ENCODE measurements at regions not wholly inside any gene's neighbourhood (a gene's known extent, or its start where the extent isn't known, plus 50 kb on each side); places are given as distances from the start of the nearest gene placed in this dataset.

- Histone ChIP-seq H2BK20ac (ENCODE audit: low read depth, low read length) (no peak overlapping the region), H3K4ac (ENCODE audit: low read depth, low read length) (no peak overlapping the region), H3K23ac (ENCODE audit: low read depth, low read length) (no peak overlapping the region), H3K36me3 (ENCODE audit: control insufficient read depth, insufficient read depth, low read length) (no peaks in the 10 kb centered on the region), H3K4me2 (ENCODE audit: low read depth, low read length) (peak overlapping the region; percentile 52), H3K14ac (replicated peaks; ENCODE audit: low read depth, low read length) (no peak overlapping the region), H3K18ac (ENCODE audit: low read depth, low read length) (no peak overlapping the region), H4K8ac (ENCODE audit: low read depth in 2 of 2, low read length in 2 of 2) (no peak overlapping the region), H4K5ac (ENCODE audit: low read depth, low read length) (no peak overlapping the region), H3K27me3 (ENCODE audit: control insufficient read depth, insufficient read depth, low read length) (no peaks in the 10 kb centered on the region), H2BK5ac (ENCODE audit: low read depth, low read length, poor library complexity, severe bottlenecking) (no peak overlapping the region), H3K9ac (ENCODE audit: low read depth, low read length) (no peak overlapping the region), H2AFZ (replicated peaks; ENCODE audit: low read length, poor library complexity) (no peak overlapping the region), H2AK5ac (ENCODE audit: low read depth, low read length) (no peak overlapping the region), H3K4me1 (ENCODE audit: control insufficient read depth, insufficient read depth, low read length) (peaks cover 7% of the 10 kb centered on the region), H3K9me3 (ENCODE audit: control insufficient read depth, insufficient read depth, low read length) (no peaks in the 10 kb centered on the region), H4K20me1 (ENCODE audit: insufficient read depth, low read length) (no peaks in the 10 kb centered on the region), H2BK15ac (ENCODE audit: low read depth, low read length) (no peak overlapping the region), H3K4me3 (ENCODE audit: insufficient read depth, low read depth, low read length) (no peak overlapping the region), H2BK120ac (ENCODE audit: low read depth, low read length) (no peak overlapping the region), H4K91ac (ENCODE audit: insufficient read depth, low read depth, low read length) (no peak overlapping the region), H3K56ac (ENCODE audit: extremely low read depth, insufficient read depth, low read length) (no peak overlapping the region), H3K27ac (ENCODE audit: insufficient read depth, low read length) (no peak overlapping the region), H3K79me1 (ENCODE audit: low read depth in 1 of 2, low read length in 2 of 2) (no peaks in the 10 kb centered on the region), H2AK9ac (replicated peaks; ENCODE audit: low read depth, low read length, poor library complexity) (no peak overlapping the region), H3K9me1 (ENCODE audit: insufficient read depth, low read length) (0 out of 2 replicates have a peak, but pooled peaks cover 6% of the 10 kb centered on the region)
- POLR2A ChIA-PET (ENCODE audit: unreplicated experiment) = no interaction called here
- CTCF ChIA-PET = interaction anchor here (0.6 kb wide), 1 partner anchor 68 kb away, joined by 3 read pairs; no protein-coding TSS in a partner anchor
- dilution Hi-C loops (cut with HindIII; ENCODE audit: low sequenced_read_pairs, unreplicated experiment) = no loop called here
- intact Hi-C loops (cut with micrococcal nuclease) = no loop called here
- TF ChIP-seq CHD1 (IDR thresholded peaks at IDR 0.05; ENCODE audit: low read depth, low read length) (no peak), RFX5 (IDR thresholded peaks at IDR 0.05; ENCODE audit: low read depth, low read length) (no peak), RAD21 (IDR thresholded peaks at IDR 0.05; ENCODE audit: low read length) (no peak), MXI1 (IDR thresholded peaks at IDR 0.05; ENCODE audit: borderline replicate concordance, low read depth, low read length) (no peak), MAFK (IDR thresholded peaks at IDR 0.05; ENCODE audit: low read depth, low read length) (no peak), MAZ (IDR thresholded peaks at IDR 0.05; ENCODE audit: borderline replicate concordance, low read depth, low read length) (no peak), BHLHE40 (IDR thresholded peaks at IDR 0.05; ENCODE audit: low read depth, low read length) (no peak), CEBPB (IDR thresholded peaks at IDR 0.05; ENCODE audit: low read depth, low read length) (no peak), SMC3 (IDR thresholded peaks at IDR 0.05; ENCODE audit: low read depth, low read length) (no peak), POLR2A (IDR thresholded peaks at IDR 0.05; ENCODE audit: low read depth, low read length) (no peak), NFE2L2 (IDR thresholded peaks at IDR 0.05; ENCODE audit: low read depth, low read length) (no peak), FOS (IDR thresholded peaks at IDR 0.05; ENCODE audit: low read depth, low read length) (no peak), RCOR1 (IDR thresholded peaks at IDR 0.05; ENCODE audit: insufficient replicate concordance, low read length) (no peak)
- TF ChIP-seq, protein P1, sequence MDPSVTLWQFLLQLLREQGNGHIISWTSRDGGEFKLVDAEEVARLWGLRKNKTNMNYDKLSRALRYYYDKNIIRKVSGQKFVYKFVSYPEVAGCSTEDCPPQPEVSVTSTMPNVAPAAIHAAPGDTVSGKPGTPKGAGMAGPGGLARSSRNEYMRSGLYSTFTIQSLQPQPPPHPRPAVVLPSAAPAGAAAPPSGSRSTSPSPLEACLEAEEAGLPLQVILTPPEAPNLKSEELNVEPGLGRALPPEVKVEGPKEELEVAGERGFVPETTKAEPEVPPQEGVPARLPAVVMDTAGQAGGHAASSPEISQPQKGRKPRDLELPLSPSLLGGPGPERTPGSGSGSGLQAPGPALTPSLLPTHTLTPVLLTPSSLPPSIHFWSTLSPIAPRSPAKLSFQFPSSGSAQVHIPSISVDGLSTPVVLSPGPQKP (IDR thresholded peaks at IDR 0.05; ENCODE audit: borderline replicate concordance, low read depth, low read length) = no peak
- TF ChIP-seq, protein P2, sequence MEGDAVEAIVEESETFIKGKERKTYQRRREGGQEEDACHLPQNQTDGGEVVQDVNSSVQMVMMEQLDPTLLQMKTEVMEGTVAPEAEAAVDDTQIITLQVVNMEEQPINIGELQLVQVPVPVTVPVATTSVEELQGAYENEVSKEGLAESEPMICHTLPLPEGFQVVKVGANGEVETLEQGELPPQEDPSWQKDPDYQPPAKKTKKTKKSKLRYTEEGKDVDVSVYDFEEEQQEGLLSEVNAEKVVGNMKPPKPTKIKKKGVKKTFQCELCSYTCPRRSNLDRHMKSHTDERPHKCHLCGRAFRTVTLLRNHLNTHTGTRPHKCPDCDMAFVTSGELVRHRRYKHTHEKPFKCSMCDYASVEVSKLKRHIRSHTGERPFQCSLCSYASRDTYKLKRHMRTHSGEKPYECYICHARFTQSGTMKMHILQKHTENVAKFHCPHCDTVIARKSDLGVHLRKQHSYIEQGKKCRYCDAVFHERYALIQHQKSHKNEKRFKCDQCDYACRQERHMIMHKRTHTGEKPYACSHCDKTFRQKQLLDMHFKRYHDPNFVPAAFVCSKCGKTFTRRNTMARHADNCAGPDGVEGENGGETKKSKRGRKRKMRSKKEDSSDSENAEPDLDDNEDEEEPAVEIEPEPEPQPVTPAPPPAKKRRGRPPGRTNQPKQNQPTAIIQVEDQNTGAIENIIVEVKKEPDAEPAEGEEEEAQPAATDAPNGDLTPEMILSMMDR (conservative IDR thresholded peaks at IDR 0.05; ENCODE audit: low read depth, low read length) = no peak
- TF ChIP-seq, protein P3, sequence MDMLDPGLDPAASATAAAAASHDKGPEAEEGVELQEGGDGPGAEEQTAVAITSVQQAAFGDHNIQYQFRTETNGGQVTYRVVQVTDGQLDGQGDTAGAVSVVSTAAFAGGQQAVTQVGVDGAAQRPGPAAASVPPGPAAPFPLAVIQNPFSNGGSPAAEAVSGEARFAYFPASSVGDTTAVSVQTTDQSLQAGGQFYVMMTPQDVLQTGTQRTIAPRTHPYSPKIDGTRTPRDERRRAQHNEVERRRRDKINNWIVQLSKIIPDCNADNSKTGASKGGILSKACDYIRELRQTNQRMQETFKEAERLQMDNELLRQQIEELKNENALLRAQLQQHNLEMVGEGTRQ (IDR thresholded peaks at IDR 0.05; ENCODE audit: low read depth, low read length) = no peak
- ATAC-seq (ENCODE audit: low read depth) (no peak; the same call in 1 of the 2 replicates), DNase-seq (no peak)
- BruUV-seq (replicated peaks) = no TSS peak
- in situ Hi-C loops (cut with MboI; ENCODE audit: low sequenced_read_pairs) = no loop called here
- WGBS, 2 experiments (ENCODE audit: extremely low coverage in 2 of 2, insufficient read length in 1 of 2) = no CpG with 5 or more reads among the region's 3 CpGs
These were observed 235.2 kb upstream of the ANKRD50 start for GRCh38 chr4:124947622-124948265.

All from IMR-90 (cell line).